ENCODE measurements at regions not wholly inside any gene's neighbourhood (a gene's known extent, or its start where the extent isn't known, plus 50 kb on each side); places are given as distances from the start of the nearest gene placed in this dataset.
"Not testable (repeated sequence)": the region's sequence is repeated elsewhere in the genome, so short reads cannot be mapped to it uniquely, and the experiment has no call there.

- DNase-seq (ENCODE audit: low read depth in 2 of 2) = no peak
Observed at GRCh38 chr6:93183531-93183972, 235.8 kb downstream of the EPHA7 start.

- no peak for DNase-seq (ENCODE audit: low read depth in 2 of 2)
Observed at GRCh38 chr6:93182938-93183479, 236.3 kb downstream of the EPHA7 start.

GRCh38 chr6:93177918-93178317 lies 241.4 kb downstream of the EPHA7 start:
- no peak for DNase-seq (ENCODE audit: low read depth in 2 of 2)

- no peak for DNase-seq (ENCODE audit: low read depth in 2 of 2)
Observed at GRCh38 chr6:93177438-93177837, 241.9 kb downstream of the EPHA7 start.

- no peak for DNase-seq (ENCODE audit: low read depth in 2 of 2)
Observed at GRCh38 chr6:93176070-93176469, 243.3 kb downstream of the EPHA7 start.

- not testable (repeated sequence) for DNase-seq (ENCODE audit: low read depth in 2 of 2)
Observed at GRCh38 chr6:93173573-93173972, 245.8 kb downstream of the EPHA7 start.

- DNase-seq (ENCODE audit: low read depth in 2 of 2) = no peak
Observed at GRCh38 chr6:93165850-93166430, 253.4 kb downstream of the EPHA7 start.

GRCh38 chr6:93164781-93165180 lies 254.6 kb downstream of the EPHA7 start:
- DNase-seq (ENCODE audit: low read depth in 2 of 2) = no peak

- no peak for DNase-seq (ENCODE audit: low read depth in 2 of 2)
Observed at GRCh38 chr6:93163146-93163545, 256.2 kb downstream of the EPHA7 start.

GRCh38 chr6:93139408-93140081 lies 279.8 kb downstream of the EPHA7 start:
- DNase-seq (ENCODE audit: low read depth in 2 of 2) = no peak

GRCh38 chr6:93136111-93136510 lies 283.2 kb downstream of the EPHA7 start:
- DNase-seq (ENCODE audit: low read depth in 2 of 2) = no peak

- DNase-seq (ENCODE audit: low read depth in 2 of 2) = no peak
Observed at GRCh38 chr6:93124006-93124632, 295.2 kb downstream of the EPHA7 start.

GRCh38 chr6:93123585-93123984 lies 295.8 kb downstream of the EPHA7 start:
- no peak for DNase-seq (ENCODE audit: low read depth in 2 of 2)

GRCh38 chr6:93120154-93120742 lies 299.1 kb downstream of the EPHA7 start:
- DNase-seq (ENCODE audit: low read depth in 2 of 2) = no peak

GRCh38 chr6:93105907-93106306 lies 313.5 kb downstream of the EPHA7 start:
- no peak for DNase-seq (ENCODE audit: low read depth in 2 of 2)

GRCh38 chr6:93105017-93105416 lies 314.3 kb downstream of the EPHA7 start:
- DNase-seq (ENCODE audit: low read depth in 2 of 2) = no peak

GRCh38 chr6:93104195-93104817 lies 315.1 kb downstream of the EPHA7 start:
- no peak for DNase-seq (ENCODE audit: low read depth in 2 of 2)

- no peak for DNase-seq (ENCODE audit: low read depth in 2 of 2)
Observed at GRCh38 chr6:93088621-93089501, 330.5 kb downstream of the EPHA7 start.

- DNase-seq (ENCODE audit: low read depth in 2 of 2) = no peak
Observed at GRCh38 chr6:93087606-93088005, 331.8 kb downstream of the EPHA7 start.

- DNase-seq (ENCODE audit: low read depth in 2 of 2) = no peak
Observed at GRCh38 chr6:93086351-93086750, 333.0 kb downstream of the EPHA7 start.
